ENCODE measurements at regions not wholly inside any gene's neighbourhood (a gene's known extent, or its start where the extent isn't known, plus 50 kb on each side); places are given as distances from the start of the nearest gene placed in this dataset.

- TF ChIP-seq CTCF (IDR thresholded peaks at IDR 0.05; ENCODE audit: low read depth, low read length, poor library complexity, severe bottlenecking) (no peak), EZH2phosphoT487 (IDR thresholded peaks at IDR 0.05; ENCODE audit: borderline replicate concordance, low read length) (no peak)
Observed at GRCh38 chr3:153670577-153670976, 450.6 kb upstream of the ARHGEF26 start.
